SK-N-SH treated with all-trans-retinoic acid at 6 μM for 48 hours (cell line): ENCODE measurements at regions not wholly inside any gene's neighbourhood (a gene's known extent, or its start where the extent isn't known, plus 50 kb on each side); places are given as distances from the start of the nearest gene placed in this dataset.

Experiments used
- ESRRG ChIP-seq: fragments of 250-450 bp; sonication (Bioruptor Pico); IDR thresholded peaks from 2 replicates; pipeline ENCODE4 v1.6.1; 2021; ENCODE audit warnings: mild to moderate bottlenecking
- GLIS3 ChIP-seq: fragments of 250-450 bp; sonication (Bioruptor Pico); IDR thresholded peaks from 2 replicates; pipeline ENCODE4 v1.5.0; 2020; ENCODE audit warnings: mild to moderate bottlenecking, moderate library complexity
- SNAI2 ChIP-seq: fragments of 250-450 bp; sonication (Bioruptor Pico); IDR thresholded peaks from 2 replicates; pipeline ENCODE4 v1.5.0; 2020; ENCODE audit warnings: mild to moderate bottlenecking, moderate library complexity
- TCF4 ChIP-seq: fragments of 250-450 bp; sonication (Bioruptor Pico); IDR thresholded peaks from 2 replicates; pipeline ENCODE4 v1.8.0; 2021; ENCODE audit warnings: mild to moderate bottlenecking, moderate library complexity, borderline replicate concordance
- TOX ChIP-seq: fragments of 250-450 bp; sonication (Bioruptor Pico); IDR thresholded peaks from 2 replicates; pipeline ENCODE4 v1.8.0; 2021; ENCODE audit warnings: mild to moderate bottlenecking, moderate library complexity, borderline replicate concordance
- ZFP3 ChIP-seq: fragments of 250-450 bp; sonication (Bioruptor Pico); IDR thresholded peaks from 2 replicates; pipeline ENCODE4 v1.5.0; 2020; ENCODE audit warnings: mild to moderate bottlenecking, moderate library complexity
- ZFP30 ChIP-seq: fragments of 450-650 bp; formaldehyde crosslinking; IDR thresholded peaks from 2 replicates; pipeline ENCODE4 v1.5.0; 2022; ENCODE audit warnings: mild to moderate bottlenecking, moderate library complexity
- ZNF565 ChIP-seq: fragments of 450-650 bp; formaldehyde crosslinking; conservative IDR thresholded peaks from 2 replicates; pipeline ENCODE4 v1.5.0; 2020; ENCODE audit warnings: low read depth, mild to moderate bottlenecking, moderate library complexity
- ZNF70 ChIP-seq: fragments of 450-650 bp; formaldehyde crosslinking; IDR thresholded peaks from 2 replicates; pipeline ENCODE4 v1.5.0; 2020; ENCODE audit warnings: mild to moderate bottlenecking, moderate library complexity

DNA sequence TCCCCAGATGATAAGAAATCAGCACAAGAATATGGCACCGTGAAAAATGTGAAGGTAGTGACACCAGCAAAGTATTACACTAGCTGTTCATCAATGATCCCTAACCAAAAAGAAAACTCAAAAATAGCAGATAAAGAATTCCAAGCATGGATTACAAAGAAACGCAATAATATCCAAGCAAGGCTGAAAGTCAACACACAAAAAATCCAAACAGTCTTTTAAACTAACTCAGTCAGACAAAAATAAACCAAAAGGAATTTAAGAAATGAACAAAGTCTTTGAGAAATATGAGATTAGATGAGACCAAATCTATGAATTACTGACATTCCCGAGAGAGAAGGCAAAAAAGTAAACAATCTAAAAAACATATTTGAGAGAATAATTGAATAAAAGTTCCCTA lies 976.1 kb upstream of the MAP3K7 start:
- TF ChIP-seq ZNF70 (CRISPR knock-in tag) (no peak), SNAI2 (no peak), ZFP3 (CRISPR knock-in tag) (no peak), ZFP30 (CRISPR knock-in tag) (no peak), GLIS3 (no peak), TCF4 (CRISPR knock-in tag) (no peak), TOX (no peak), ESRRG (CRISPR knock-in tag) (no peak), ZNF565 (CRISPR knock-in tag) (no peak)
